ENCODE measurements at regions not wholly inside any gene's neighbourhood (a gene's known extent, or its start where the extent isn't known, plus 50 kb on each side); places are given as distances from the start of the nearest gene placed in this dataset.
A peak's percentile ranks its signal among the peaks of the same experiment; 100 is the strongest.

- H3K4me3 ChIP-seq (ENCODE audit: control insufficient read depth, low read depth, low read length): no peak overlapping the region
- TF ChIP-seq CTCF (IDR thresholded peaks at IDR 0.05; ENCODE audit: control insufficient read depth, insufficient read depth, low read depth, low read length, missing control alignments): no peak
- no peak for DNase-seq (ENCODE audit: low read depth)
Observed at GRCh38 chr13:33752094-33752493, 65.9 kb upstream of the RFC3 start.

- no peak for TF ChIP-seq CTCF (IDR thresholded peaks at IDR 0.05; ENCODE audit: control insufficient read depth, insufficient read depth, low read depth, low read length, missing control alignments)
- H3K4me3 ChIP-seq (ENCODE audit: control insufficient read depth, low read depth, low read length): no peak overlapping the region
- no peak for DNase-seq (ENCODE audit: low read depth)
Observed at GRCh38 chr13:33752597-33752996, 65.4 kb upstream of the RFC3 start.

GRCh38 chr13:33756929-33757328 lies 61.0 kb upstream of the RFC3 start:
- no peak for TF ChIP-seq CTCF (IDR thresholded peaks at IDR 0.05; ENCODE audit: control insufficient read depth, insufficient read depth, low read depth, low read length, missing control alignments)
- DNase-seq (ENCODE audit: low read depth): no peak

GRCh38 chr13:33757713-33758112 lies 60.2 kb upstream of the RFC3 start:
- DNase-seq (ENCODE audit: low read depth): no peak
- H3K4me3 ChIP-seq (ENCODE audit: control insufficient read depth, low read depth, low read length): no peak overlapping the region
- TF ChIP-seq CTCF (IDR thresholded peaks at IDR 0.05; ENCODE audit: control insufficient read depth, insufficient read depth, low read depth, low read length, missing control alignments): no peak

More at GRCh38 chr13:33756929-33757328, 61.0 kb upstream of the RFC3 start:
- H3K4me3 ChIP-seq (ENCODE audit: control insufficient read depth, low read depth, low read length): no peak overlapping the region

- H3K4me3 ChIP-seq (ENCODE audit: control insufficient read depth, low read depth, low read length): no peak overlapping the region
- DNase-seq (ENCODE audit: low read depth): no peak
- TF ChIP-seq CTCF (IDR thresholded peaks at IDR 0.05; ENCODE audit: control insufficient read depth, insufficient read depth, low read depth, low read length, missing control alignments): no peak
Observed at GRCh38 chr13:33758113-33758512, 59.8 kb upstream of the RFC3 start.

GRCh38 chr13:33761740-33762139 lies 56.2 kb upstream of the RFC3 start:
- TF ChIP-seq CTCF (IDR thresholded peaks at IDR 0.05; ENCODE audit: control insufficient read depth, insufficient read depth, low read depth, low read length, missing control alignments): peak; percentile 22
- no peak for DNase-seq (ENCODE audit: low read depth)
- no peak overlapping the region for H3K4me3 ChIP-seq (ENCODE audit: control insufficient read depth, low read depth, low read length)

- no peak for DNase-seq (ENCODE audit: low read depth)
- TF ChIP-seq CTCF (IDR thresholded peaks at IDR 0.05; ENCODE audit: control insufficient read depth, insufficient read depth, low read depth, low read length, missing control alignments): no peak
- no peak overlapping the region for H3K4me3 ChIP-seq (ENCODE audit: control insufficient read depth, low read depth, low read length)
Observed at GRCh38 chr13:33763021-33763420, 54.9 kb upstream of the RFC3 start.
